ENCODE measurements at regions not wholly inside any gene's neighbourhood (a gene's known extent, or its start where the extent isn't known, plus 50 kb on each side); places are given as distances from the start of the nearest gene placed in this dataset.

GRCh38 chr9:69967344-69967743 is 76.3 kb upstream of the MAMDC2 start:
- Mint-ChIP-seq H3K4me1 (peaks cover 9% of the 10 kb centered on the region), H3K27me3 (ENCODE audit: low read depth) (no peaks in the 10 kb centered on the region), H3K27ac (ENCODE audit: unreplicated experiment) (no peak overlapping the region), H3K36me3 (ENCODE audit: low read depth) (no peaks in the 10 kb centered on the region), H3K4me3 (no peak overlapping the region), H3K9me3 (no peaks in the 10 kb centered on the region)
- no peak for DNase-seq (ENCODE audit: low read depth, low spot score)
- no peak for TF ChIP-seq CTCF (conservative IDR thresholded peaks at IDR 0.05)

GRCh38 chr9:69970001-69970533 is 73.6 kb upstream of the MAMDC2 start:
- Mint-ChIP-seq H3K4me1 (no peaks in the 10 kb centered on the region), H3K27me3 (ENCODE audit: low read depth) (no peaks in the 10 kb centered on the region), H3K9me3 (no peaks in the 10 kb centered on the region), H3K27ac (ENCODE audit: unreplicated experiment) (no peak overlapping the region), H3K36me3 (ENCODE audit: low read depth) (no peaks in the 10 kb centered on the region), H3K4me3 (no peak overlapping the region)
- no peak for DNase-seq (ENCODE audit: low read depth, low spot score)
- TF ChIP-seq CTCF (conservative IDR thresholded peaks at IDR 0.05): no peak

GRCh38 chr9:69971643-69972449 is 71.8 kb upstream of the MAMDC2 start:
- peak; percentile 92 for TF ChIP-seq CTCF (conservative IDR thresholded peaks at IDR 0.05)
- no peaks in the 10 kb centered on the region for H3K36me3 Mint-ChIP-seq (ENCODE audit: low read depth)
- no peaks in the 10 kb centered on the region for H3K4me1 Mint-ChIP-seq
- no peaks in the 10 kb centered on the region for H3K27me3 Mint-ChIP-seq (ENCODE audit: low read depth)
- no peak overlapping the region for H3K4me3 Mint-ChIP-seq
- no peak overlapping the region for H3K27ac Mint-ChIP-seq (ENCODE audit: unreplicated experiment)
- DNase-seq (ENCODE audit: low read depth, low spot score): peak; percentile 59
- H3K9me3 Mint-ChIP-seq: no peaks in the 10 kb centered on the region

DNA sequence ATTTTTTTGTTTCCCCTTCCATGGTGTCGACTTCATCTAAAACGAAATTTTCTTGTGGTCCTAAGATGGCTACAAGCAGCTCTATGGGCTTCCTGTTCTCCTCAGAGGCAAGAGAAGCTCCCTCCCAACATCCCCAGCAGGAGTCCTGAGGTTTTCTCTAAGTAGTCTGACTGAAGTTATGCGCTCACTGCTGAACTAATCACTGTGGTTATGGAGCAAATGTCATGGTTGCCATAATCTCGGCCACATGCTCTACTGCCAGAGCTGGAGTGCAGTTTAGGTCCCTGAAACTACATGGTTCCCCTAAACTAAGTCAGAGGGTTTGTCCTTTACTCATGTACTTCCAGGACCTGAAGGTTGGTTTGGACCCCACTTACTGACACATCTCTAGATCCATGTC is 68.0 kb upstream of the MAMDC2 start:
- H3K27me3 Mint-ChIP-seq (ENCODE audit: low read depth): no peaks in the 10 kb centered on the region
- H3K4me1 Mint-ChIP-seq: no peaks in the 10 kb centered on the region
- DNase-seq (ENCODE audit: low read depth, low spot score): no peak
- no peaks in the 10 kb centered on the region for H3K36me3 Mint-ChIP-seq (ENCODE audit: low read depth)
- TF ChIP-seq CTCF (conservative IDR thresholded peaks at IDR 0.05): no peak
- H3K4me3 Mint-ChIP-seq: no peak overlapping the region
- no peak overlapping the region for H3K27ac Mint-ChIP-seq (ENCODE audit: unreplicated experiment)
- H3K9me3 Mint-ChIP-seq: no peaks in the 10 kb centered on the region

DNA sequence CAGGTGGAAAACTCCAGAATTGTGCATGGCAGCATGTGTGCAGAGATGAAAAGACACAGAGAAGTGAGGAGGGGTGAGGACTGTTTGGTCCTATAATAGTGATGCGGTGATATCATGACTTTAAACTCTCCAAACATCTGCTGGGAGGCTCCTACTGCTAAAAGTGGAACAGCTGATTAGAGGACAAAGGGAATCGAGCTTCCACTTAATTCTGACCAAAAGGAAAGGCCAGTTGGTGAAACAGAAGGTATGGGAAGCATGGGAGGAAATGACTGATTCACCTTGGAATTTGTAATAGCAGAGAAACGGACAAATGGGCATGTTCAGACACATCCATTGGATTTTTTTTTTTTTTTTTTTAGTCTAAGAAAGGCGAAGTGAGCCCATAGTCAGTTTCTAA is 67.5 kb upstream of the MAMDC2 start:
- H3K9me3 Mint-ChIP-seq: no peaks in the 10 kb centered on the region
- H3K4me1 Mint-ChIP-seq: no peaks in the 10 kb centered on the region
- no peak overlapping the region for H3K4me3 Mint-ChIP-seq
- H3K27ac Mint-ChIP-seq (ENCODE audit: unreplicated experiment): no peak overlapping the region
- DNase-seq (ENCODE audit: low read depth, low spot score): no peak
- no peaks in the 10 kb centered on the region for H3K27me3 Mint-ChIP-seq (ENCODE audit: low read depth)
- no peak for TF ChIP-seq CTCF (conservative IDR thresholded peaks at IDR 0.05)
- H3K36me3 Mint-ChIP-seq (ENCODE audit: low read depth): no peaks in the 10 kb centered on the region

Measured in neural crest cell (in vitro differentiated cells).